ENCODE measurements at regions not wholly inside any gene's neighbourhood (a gene's known extent, or its start where the extent isn't known, plus 50 kb on each side); places are given as distances from the start of the nearest gene placed in this dataset.

DNA sequence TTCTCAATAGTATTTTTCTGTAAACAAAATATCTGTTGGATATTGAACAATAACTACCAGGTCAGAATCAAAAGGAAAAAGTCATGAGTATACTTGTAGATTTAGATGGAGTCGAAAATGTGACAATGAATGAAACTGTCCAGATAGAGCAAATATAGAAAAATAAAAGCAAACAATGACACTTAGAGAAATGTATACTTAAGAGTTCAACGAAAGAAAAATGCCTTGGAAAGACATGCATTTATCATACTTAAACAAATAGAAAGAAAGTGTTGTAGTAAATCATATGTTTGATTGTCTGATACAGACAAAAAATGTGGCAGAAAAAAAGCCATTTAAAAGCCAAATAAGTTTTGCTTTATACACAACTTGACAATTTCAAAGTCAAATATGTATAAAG lies 571.2 kb upstream of the MGAT4C start:
- DNase-seq (no peak), ATAC-seq (no peak)
- Histone ChIP-seq H3K27me3 (ENCODE audit: control insufficient read depth, insufficient read depth, low read length) (no peaks in the 10 kb centered on the region), H3K36me3 (ENCODE audit: control insufficient read depth, insufficient read depth, low read length) (no peaks in the 10 kb centered on the region), H3K4me3 (ENCODE audit: low read length) (no peak overlapping the region), H3K27ac (ENCODE audit: low read length) (no peak overlapping the region), H3K9me3 (ENCODE audit: control insufficient read depth, insufficient read depth, low read length) (no peaks in the 10 kb centered on the region), H3K4me1 (ENCODE audit: control insufficient read depth, insufficient read depth, low read length) (no peaks in the 10 kb centered on the region)
- intact Hi-C loops (cut with micrococcal nuclease), result no loop called here
- Mint-ChIP-seq H3K27me3 (ENCODE audit: low read depth in 2 of 2) (no peaks in the 10 kb centered on the region), H3K9me3 (peaks cover 14 to 15% of the 10 kb centered on the region in 2 donors), H3K4me1 (no peaks in the 10 kb centered on the region), H3K36me3 (peaks cover 13% of the 10 kb centered on the region), H3K4me3 (no peak overlapping the region), H3K27ac (no peak overlapping the region)
- no CpG with 5 or more reads among the region's 2 CpGs for WGBS (ENCODE audit: insufficient coverage)
- TF ChIP-seq, protein P1, sequence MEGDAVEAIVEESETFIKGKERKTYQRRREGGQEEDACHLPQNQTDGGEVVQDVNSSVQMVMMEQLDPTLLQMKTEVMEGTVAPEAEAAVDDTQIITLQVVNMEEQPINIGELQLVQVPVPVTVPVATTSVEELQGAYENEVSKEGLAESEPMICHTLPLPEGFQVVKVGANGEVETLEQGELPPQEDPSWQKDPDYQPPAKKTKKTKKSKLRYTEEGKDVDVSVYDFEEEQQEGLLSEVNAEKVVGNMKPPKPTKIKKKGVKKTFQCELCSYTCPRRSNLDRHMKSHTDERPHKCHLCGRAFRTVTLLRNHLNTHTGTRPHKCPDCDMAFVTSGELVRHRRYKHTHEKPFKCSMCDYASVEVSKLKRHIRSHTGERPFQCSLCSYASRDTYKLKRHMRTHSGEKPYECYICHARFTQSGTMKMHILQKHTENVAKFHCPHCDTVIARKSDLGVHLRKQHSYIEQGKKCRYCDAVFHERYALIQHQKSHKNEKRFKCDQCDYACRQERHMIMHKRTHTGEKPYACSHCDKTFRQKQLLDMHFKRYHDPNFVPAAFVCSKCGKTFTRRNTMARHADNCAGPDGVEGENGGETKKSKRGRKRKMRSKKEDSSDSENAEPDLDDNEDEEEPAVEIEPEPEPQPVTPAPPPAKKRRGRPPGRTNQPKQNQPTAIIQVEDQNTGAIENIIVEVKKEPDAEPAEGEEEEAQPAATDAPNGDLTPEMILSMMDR (IDR thresholded peaks at IDR 0.05), result no peak

DNA sequence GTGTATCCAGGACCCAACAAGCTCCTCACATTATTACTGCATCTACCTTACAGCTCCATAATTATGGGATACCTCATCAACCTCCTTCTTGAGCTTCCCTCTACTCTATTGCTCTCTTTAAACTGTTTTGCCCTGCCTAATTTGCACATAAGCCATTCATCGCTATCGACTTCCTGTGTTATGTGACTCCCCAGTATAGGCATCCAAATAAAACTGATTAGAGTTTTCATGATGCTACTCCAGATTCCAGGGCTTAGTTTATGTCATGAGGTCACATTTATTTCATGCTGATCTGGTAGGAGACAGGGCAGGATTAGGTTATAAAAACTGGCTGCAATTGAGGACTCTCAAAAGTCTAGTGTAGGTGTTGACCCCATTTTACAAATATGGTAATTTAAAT lies 569.9 kb upstream of the MGAT4C start:
- Mint-ChIP-seq H3K36me3 (peaks cover 13% of the 10 kb centered on the region), H3K4me3 (no peak overlapping the region), H3K27me3 (ENCODE audit: low read depth in 2 of 2) (no peaks in the 10 kb centered on the region), H3K27ac (no peak overlapping the region), H3K4me1 (no peaks in the 10 kb centered on the region), H3K9me3 (peaks cover 17 to 18% of the 10 kb centered on the region in 2 donors)
- Histone ChIP-seq H3K27ac (ENCODE audit: low read length) (no peak overlapping the region), H3K4me1 (ENCODE audit: control insufficient read depth, insufficient read depth, low read length) (no peaks in the 10 kb centered on the region), H3K27me3 (ENCODE audit: control insufficient read depth, insufficient read depth, low read length) (no peaks in the 10 kb centered on the region), H3K36me3 (ENCODE audit: control insufficient read depth, insufficient read depth, low read length) (no peaks in the 10 kb centered on the region), H3K4me3 (ENCODE audit: low read length) (no peak overlapping the region), H3K9me3 (ENCODE audit: control insufficient read depth, insufficient read depth, low read length) (no peaks in the 10 kb centered on the region)
- intact Hi-C loops (cut with micrococcal nuclease), result no loop called here
- 96% methylated on average over 2 of the region's 2 CpGs for WGBS (ENCODE audit: insufficient coverage)
- no peak for DNase-seq
- ATAC-seq, result no peak
- TF ChIP-seq, protein P1 (IDR thresholded peaks at IDR 0.05), result no peak

- H3K36me3 Mint-ChIP-seq, result no peaks in the 10 kb centered on the region
- no peak overlapping the region for H3K27ac Mint-ChIP-seq
- Histone ChIP-seq H3K36me3 (ENCODE audit: control insufficient read depth, insufficient read depth, low read length) (no peaks in the 10 kb centered on the region), H3K27me3 (ENCODE audit: control insufficient read depth, insufficient read depth, low read length) (no peaks in the 10 kb centered on the region), H3K9me3 (ENCODE audit: control insufficient read depth, insufficient read depth, low read length) (no peaks in the 10 kb centered on the region), H3K4me3 (ENCODE audit: low read length) (no peak overlapping the region), H3K4me1 (ENCODE audit: control insufficient read depth, insufficient read depth, low read length) (no peaks in the 10 kb centered on the region), H3K27ac (ENCODE audit: low read length) (no peak overlapping the region)
- H3K4me3 Mint-ChIP-seq, result no peak overlapping the region
- H3K9me3 Mint-ChIP-seq, result peaks cover 15 to 19% of the 10 kb centered on the region in 2 donors
- no peaks in the 10 kb centered on the region for H3K4me1 Mint-ChIP-seq
- TF ChIP-seq, protein P1 (IDR thresholded peaks at IDR 0.05), result no peak
- intact Hi-C loops (cut with micrococcal nuclease), result no loop called here
- no peak for ATAC-seq
- H3K27me3 Mint-ChIP-seq (ENCODE audit: low read depth in 2 of 2), result no peaks in the 10 kb centered on the region
- WGBS (ENCODE audit: insufficient coverage), result 100% methylated on average over 1 of the region's 1 CpG
- DNase-seq, result no peak
These were observed 545.2 kb upstream of the MGAT4C start for GRCh38 chr12:86801439-86801838.

DNA sequence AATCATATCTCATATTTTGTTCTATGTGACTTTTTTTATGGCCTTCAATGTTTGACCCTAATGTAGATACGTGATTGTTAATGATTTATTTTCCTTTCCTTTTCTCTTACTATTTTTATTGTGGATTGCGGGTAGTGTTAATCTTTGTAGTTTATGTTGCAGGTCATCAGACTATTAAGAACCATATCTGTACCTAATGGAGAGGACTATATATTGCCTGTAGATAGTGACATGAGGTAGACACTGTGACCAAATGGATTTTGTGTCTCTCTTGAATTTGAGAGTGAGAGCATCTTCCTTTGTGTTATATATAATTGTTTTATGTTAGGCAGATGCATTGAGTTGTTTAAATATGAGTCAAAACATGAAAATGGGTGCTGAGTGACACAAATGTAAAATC lies 543.4 kb upstream of the MGAT4C start:
- peaks cover 20 to 25% of the 10 kb centered on the region in 2 donors for H3K9me3 Mint-ChIP-seq
- intact Hi-C loops (cut with micrococcal nuclease), result no loop called here
- WGBS (ENCODE audit: insufficient coverage), result no CpG with 5 or more reads among the region's 2 CpGs
- ATAC-seq, result no peak
- no peak overlapping the region for H3K27ac Mint-ChIP-seq
- Histone ChIP-seq H3K27ac (ENCODE audit: low read length) (no peak overlapping the region), H3K4me3 (ENCODE audit: low read length) (no peak overlapping the region), H3K4me1 (ENCODE audit: control insufficient read depth, insufficient read depth, low read length) (no peaks in the 10 kb centered on the region), H3K36me3 (ENCODE audit: control insufficient read depth, insufficient read depth, low read length) (no peaks in the 10 kb centered on the region), H3K27me3 (ENCODE audit: control insufficient read depth, insufficient read depth, low read length) (no peaks in the 10 kb centered on the region), H3K9me3 (ENCODE audit: control insufficient read depth, insufficient read depth, low read length) (no peaks in the 10 kb centered on the region)
- H3K27me3 Mint-ChIP-seq (ENCODE audit: low read depth in 2 of 2), result no peaks in the 10 kb centered on the region
- no peak overlapping the region for H3K4me3 Mint-ChIP-seq
- DNase-seq, result no peak
- no peaks in the 10 kb centered on the region for H3K4me1 Mint-ChIP-seq
- TF ChIP-seq, protein P1 (IDR thresholded peaks at IDR 0.05), result no peak
- no peaks in the 10 kb centered on the region for H3K36me3 Mint-ChIP-seq
